ENCODE measurements at regions not wholly inside any gene's neighbourhood (a gene's known extent, or its start where the extent isn't known, plus 50 kb on each side); places are given as distances from the start of the nearest gene placed in this dataset.

DNA sequence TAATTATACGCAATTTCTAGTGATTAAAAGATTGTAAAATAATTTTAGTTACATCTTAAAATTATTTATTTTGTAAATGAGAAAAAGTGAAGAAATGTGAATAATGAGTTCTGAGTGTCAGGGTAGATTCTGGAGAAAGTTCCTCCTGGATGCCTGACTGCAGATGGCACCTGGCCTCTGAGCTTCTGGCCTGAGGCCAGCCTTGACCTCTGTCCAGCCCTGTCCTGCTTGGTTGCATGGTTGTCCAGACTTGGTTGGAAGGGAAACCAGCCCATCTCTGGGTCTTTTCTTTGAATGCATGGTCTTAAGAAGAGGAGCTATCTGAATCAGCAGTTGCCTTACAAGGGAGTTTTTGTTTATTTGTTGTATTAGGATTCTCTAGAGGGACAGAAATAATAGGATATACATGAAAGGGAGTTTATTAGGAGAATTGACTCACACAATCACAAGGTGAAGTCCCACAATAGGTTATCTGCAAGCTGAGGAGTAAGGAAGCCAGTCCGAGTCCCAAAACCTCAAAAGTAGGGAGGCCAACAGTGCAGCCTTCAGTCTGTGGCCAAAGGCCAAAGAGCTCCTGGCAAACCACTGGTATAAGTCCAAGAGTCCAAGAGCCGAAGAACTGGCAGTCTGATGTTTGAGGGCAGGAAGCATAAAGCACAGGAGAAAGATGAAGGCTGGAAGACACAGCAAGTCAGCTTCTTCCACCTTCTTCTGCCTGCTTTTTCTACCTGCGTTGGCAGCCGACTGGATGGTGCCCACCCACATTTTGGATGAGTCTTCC, 385.8 kb downstream of the ZNF536 start:
- TF ChIP-seq, protein P1, sequence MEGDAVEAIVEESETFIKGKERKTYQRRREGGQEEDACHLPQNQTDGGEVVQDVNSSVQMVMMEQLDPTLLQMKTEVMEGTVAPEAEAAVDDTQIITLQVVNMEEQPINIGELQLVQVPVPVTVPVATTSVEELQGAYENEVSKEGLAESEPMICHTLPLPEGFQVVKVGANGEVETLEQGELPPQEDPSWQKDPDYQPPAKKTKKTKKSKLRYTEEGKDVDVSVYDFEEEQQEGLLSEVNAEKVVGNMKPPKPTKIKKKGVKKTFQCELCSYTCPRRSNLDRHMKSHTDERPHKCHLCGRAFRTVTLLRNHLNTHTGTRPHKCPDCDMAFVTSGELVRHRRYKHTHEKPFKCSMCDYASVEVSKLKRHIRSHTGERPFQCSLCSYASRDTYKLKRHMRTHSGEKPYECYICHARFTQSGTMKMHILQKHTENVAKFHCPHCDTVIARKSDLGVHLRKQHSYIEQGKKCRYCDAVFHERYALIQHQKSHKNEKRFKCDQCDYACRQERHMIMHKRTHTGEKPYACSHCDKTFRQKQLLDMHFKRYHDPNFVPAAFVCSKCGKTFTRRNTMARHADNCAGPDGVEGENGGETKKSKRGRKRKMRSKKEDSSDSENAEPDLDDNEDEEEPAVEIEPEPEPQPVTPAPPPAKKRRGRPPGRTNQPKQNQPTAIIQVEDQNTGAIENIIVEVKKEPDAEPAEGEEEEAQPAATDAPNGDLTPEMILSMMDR (conservative IDR thresholded peaks at IDR 0.05) = no peak
- H3K4me1 Mint-ChIP-seq = no peaks in the 10 kb centered on the region
- H3K36me3 ChIP-seq (ENCODE audit: control insufficient read depth, insufficient read depth, low read length) = no peaks in the 10 kb centered on the region
- DNase-seq = no peak
- no peaks in the 10 kb centered on the region for H3K9me3 ChIP-seq (ENCODE audit: control insufficient read depth, low read length)
- no peak overlapping the region for H3K4me3 ChIP-seq (ENCODE audit: low read length)
- H3K36me3 Mint-ChIP-seq (ENCODE audit: low read depth) = no peaks in the 10 kb centered on the region
- no peak overlapping the region for H3K4me3 Mint-ChIP-seq
- H3K4me1 ChIP-seq (ENCODE audit: control insufficient read depth, insufficient read depth, low read length) = no peaks in the 10 kb centered on the region
- no peaks in the 10 kb centered on the region for H3K27me3 Mint-ChIP-seq (ENCODE audit: insufficient read depth)
- no peaks in the 10 kb centered on the region for H3K27me3 ChIP-seq (ENCODE audit: control insufficient read depth, insufficient read depth, low read length, poor library complexity, severe bottlenecking)
- no peak overlapping the region for H3K9ac ChIP-seq (ENCODE audit: extremely low read depth, low read length, poor library complexity, severe bottlenecking)
- peaks cover 1% of the 10 kb centered on the region for H3K9me3 Mint-ChIP-seq
- H3K27ac Mint-ChIP-seq = no peak overlapping the region
- H3K27ac ChIP-seq (ENCODE audit: low read depth, low read length) = no peak overlapping the region
- WGBS, 2 experiments (ENCODE audit: insufficient coverage in 1 of 2, insufficient read length in 1 of 2) = 90 to 91% methylated on average over 4 to 5 of the region's 5 CpGs

DNA sequence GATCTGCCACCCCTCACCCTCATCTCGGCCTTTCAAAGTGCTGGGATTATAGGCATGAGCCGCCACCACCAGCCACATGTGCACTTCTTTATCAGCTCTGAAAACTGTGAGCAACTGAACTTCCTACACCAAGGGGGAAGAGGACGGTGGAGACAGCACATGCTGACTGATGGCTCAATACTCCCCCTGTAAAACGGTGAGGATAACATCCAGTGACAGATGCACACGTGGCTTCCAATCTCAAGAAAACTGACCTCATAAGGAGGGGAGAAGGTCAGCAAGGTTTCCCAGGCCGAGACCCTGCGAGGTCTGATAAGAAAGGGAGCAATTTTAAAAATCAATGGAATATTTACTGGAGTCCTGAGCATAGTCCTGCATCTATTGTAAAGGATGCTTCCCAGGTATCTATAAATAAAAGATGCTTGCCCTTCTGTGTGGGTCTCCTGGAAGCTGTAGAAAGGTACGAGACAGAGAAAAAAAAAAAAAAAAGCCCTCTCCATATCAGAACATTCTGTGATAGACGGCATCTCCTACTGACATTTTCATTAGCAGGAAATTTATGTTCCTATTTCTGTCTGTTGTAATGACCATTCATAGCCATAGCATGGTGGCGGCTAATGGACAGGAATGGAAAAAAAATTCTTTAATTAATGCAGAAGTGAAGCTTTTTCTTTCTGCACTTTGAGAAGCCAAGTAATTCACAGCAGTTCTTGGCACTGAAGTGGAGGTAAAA, 385.1 kb downstream of the ZNF536 start:
- no peak for DNase-seq
- Mint-ChIP-seq H3K36me3 (ENCODE audit: low read depth) (no peaks in the 10 kb centered on the region), H3K9me3 (peaks cover 1% of the 10 kb centered on the region), H3K4me3 (no peak overlapping the region), H3K27ac (no peak overlapping the region), H3K27me3 (ENCODE audit: insufficient read depth) (no peaks in the 10 kb centered on the region), H3K4me1 (no peaks in the 10 kb centered on the region)
- Histone ChIP-seq H3K36me3 (ENCODE audit: control insufficient read depth, insufficient read depth, low read length) (no peaks in the 10 kb centered on the region), H3K9me3 (ENCODE audit: control insufficient read depth, low read length) (no peaks in the 10 kb centered on the region), H3K9ac (ENCODE audit: extremely low read depth, low read length, poor library complexity, severe bottlenecking) (no peak overlapping the region), H3K27ac (ENCODE audit: low read depth, low read length) (no peak overlapping the region), H3K4me3 (ENCODE audit: low read length) (no peak overlapping the region), H3K4me1 (ENCODE audit: control insufficient read depth, insufficient read depth, low read length) (no peaks in the 10 kb centered on the region), H3K27me3 (ENCODE audit: control insufficient read depth, insufficient read depth, low read length, poor library complexity, severe bottlenecking) (no peaks in the 10 kb centered on the region)
- 85 to 88% methylated on average over 6 to 10 of the region's 10 CpGs for WGBS, 2 experiments (ENCODE audit: insufficient coverage in 1 of 2, insufficient read length in 1 of 2)
- TF ChIP-seq, protein P1 (conservative IDR thresholded peaks at IDR 0.05) = no peak

DNA sequence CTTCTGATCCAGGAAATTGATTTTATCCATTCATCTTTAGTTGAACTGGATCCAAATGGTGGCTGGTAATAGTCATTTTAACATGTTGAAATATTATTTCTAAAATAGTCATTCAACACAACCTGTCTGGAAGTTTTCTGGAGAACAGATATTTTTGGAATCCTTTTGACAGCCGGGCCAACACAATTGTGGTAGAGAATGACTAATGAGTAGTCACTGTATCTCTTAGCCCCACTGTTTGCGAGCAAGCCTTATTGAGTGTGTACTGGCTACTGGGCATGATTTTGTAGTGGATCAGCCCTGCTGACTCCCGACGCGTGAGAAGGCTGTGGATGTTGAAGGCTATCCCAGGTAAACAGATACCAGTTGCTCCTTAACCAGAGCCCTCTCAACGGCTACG, 383.4 kb downstream of the ZNF536 start:
- no peak overlapping the region for H3K27ac ChIP-seq (ENCODE audit: low read depth, low read length)
- TF ChIP-seq, protein P1 (conservative IDR thresholded peaks at IDR 0.05) = no peak
- WGBS, 2 experiments (ENCODE audit: insufficient coverage in 1 of 2, insufficient read length in 1 of 2) = 96 to 99% methylated on average over 7 of the region's 7 CpGs
- Mint-ChIP-seq H3K27me3 (ENCODE audit: insufficient read depth) (no peaks in the 10 kb centered on the region), H3K36me3 (ENCODE audit: low read depth) (no peaks in the 10 kb centered on the region), H3K4me1 (no peaks in the 10 kb centered on the region), H3K9me3 (peaks cover 1% of the 10 kb centered on the region), H3K4me3 (no peak overlapping the region), H3K27ac (no peak overlapping the region)
- no peak for DNase-seq
- no peaks in the 10 kb centered on the region for H3K4me1 ChIP-seq (ENCODE audit: control insufficient read depth, insufficient read depth, low read length)
- H3K4me3 ChIP-seq (ENCODE audit: low read length) = no peak overlapping the region
- H3K27me3 ChIP-seq (ENCODE audit: control insufficient read depth, insufficient read depth, low read length, poor library complexity, severe bottlenecking) = no peaks in the 10 kb centered on the region
- H3K9ac ChIP-seq (ENCODE audit: extremely low read depth, low read length, poor library complexity, severe bottlenecking) = no peak overlapping the region
- peaks cover under 1% of the 10 kb centered on the region for H3K9me3 ChIP-seq (ENCODE audit: control insufficient read depth, low read length)
- H3K36me3 ChIP-seq (ENCODE audit: control insufficient read depth, insufficient read depth, low read length) = no peaks in the 10 kb centered on the region

Measured in endodermal cell (in vitro differentiated cells).